ENCODE measurements at regions not wholly inside any gene's neighbourhood (a gene's known extent, or its start where the extent isn't known, plus 50 kb on each side); places are given as distances from the start of the nearest gene placed in this dataset.

DNA sequence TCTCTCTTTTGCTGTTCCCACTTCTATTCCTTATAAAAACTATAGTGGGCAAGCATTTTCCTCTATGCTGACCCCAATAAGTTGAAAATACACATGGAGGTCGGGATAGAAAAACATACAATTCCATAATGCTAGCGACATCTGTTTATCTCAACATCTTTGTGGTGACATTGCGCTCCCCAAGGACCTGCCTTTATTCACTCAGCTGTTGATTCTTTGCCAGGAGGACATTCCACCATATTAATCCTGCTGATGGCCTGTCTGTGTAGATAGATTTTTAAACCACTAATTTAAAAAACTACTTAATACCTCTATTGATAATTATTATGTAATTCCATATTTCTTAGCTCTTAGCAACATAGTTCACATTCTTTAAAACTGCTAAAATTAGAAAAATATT, 555.3 kb upstream of the MAP3K7 start:
- no peaks in the 10 kb centered on the region for H3K9me3 Mint-ChIP-seq
- ATAC-seq (no peak), DNase-seq (no peak)
- no peaks in the 10 kb centered on the region for H3K4me1 Mint-ChIP-seq
- H3K4me3 Mint-ChIP-seq: no peak overlapping the region
- H3K27me3 Mint-ChIP-seq: peaks cover 9% of the 10 kb centered on the region
- no peak overlapping the region for H3K27ac Mint-ChIP-seq

- Mint-ChIP-seq H3K9me3 (no peaks in the 10 kb centered on the region), H3K27me3 (peaks cover 9% of the 10 kb centered on the region), H3K4me3 (no peak overlapping the region), H3K4me1 (no peaks in the 10 kb centered on the region), H3K27ac (peak overlapping the region in 1 of 2 donors; percentile 3)
- no peak for ATAC-seq
- no peak for DNase-seq
Measured at GRCh38 chr6:91141346-91141745, 554.5 kb upstream of the MAP3K7 start.

GRCh38 chr6:91140449-91140848, 553.6 kb upstream of the MAP3K7 start:
- Mint-ChIP-seq H3K27ac (no peak overlapping the region), H3K4me3 (no peak overlapping the region), H3K9me3 (no peaks in the 10 kb centered on the region), H3K4me1 (no peaks in the 10 kb centered on the region), H3K27me3 (peaks cover 9% of the 10 kb centered on the region)
- ATAC-seq (no peak), DNase-seq (no peak)

GRCh38 chr6:91137286-91137685, 550.4 kb upstream of the MAP3K7 start:
- H3K4me1 Mint-ChIP-seq: no peaks in the 10 kb centered on the region
- peaks cover 9% of the 10 kb centered on the region for H3K27me3 Mint-ChIP-seq
- no peak overlapping the region for H3K4me3 Mint-ChIP-seq
- ATAC-seq: no peak
- no peak for DNase-seq
- H3K9me3 Mint-ChIP-seq: no peaks in the 10 kb centered on the region
- no peak overlapping the region for H3K27ac Mint-ChIP-seq

DNA sequence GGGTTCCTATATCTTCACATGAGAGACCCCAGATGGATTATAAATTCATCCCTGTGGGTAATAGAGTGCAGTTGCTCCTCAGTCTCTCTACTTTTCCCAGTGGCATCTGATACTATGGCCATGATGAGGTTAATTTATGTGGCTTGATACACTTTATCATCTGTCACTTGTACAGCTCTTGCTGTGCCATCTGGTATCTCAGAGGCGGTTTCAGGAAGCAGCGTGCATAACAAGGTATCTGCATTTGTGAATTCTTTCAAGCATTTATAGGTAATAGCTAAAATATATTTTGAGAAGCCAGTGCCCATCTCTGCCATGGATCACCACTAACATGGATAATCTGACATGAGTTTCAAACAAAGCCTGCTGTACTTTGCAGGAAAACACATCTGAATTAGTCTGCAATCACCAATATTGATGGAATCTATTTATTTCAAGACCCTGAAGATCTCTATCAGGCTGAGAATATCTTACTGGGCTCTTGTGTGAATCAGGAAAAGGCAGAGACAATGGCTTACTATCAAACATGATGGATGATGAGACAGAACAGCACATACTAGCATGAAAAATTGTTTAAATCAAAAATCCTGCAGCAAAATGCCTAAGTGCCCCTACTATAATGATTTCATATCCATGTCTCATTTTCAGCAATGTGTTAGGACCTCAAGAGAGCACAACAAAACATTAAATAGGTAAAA, 548.7 kb upstream of the MAP3K7 start:
- Mint-ChIP-seq H3K27me3 (peaks cover 8% of the 10 kb centered on the region), H3K27ac (no peak overlapping the region), H3K9me3 (no peaks in the 10 kb centered on the region), H3K4me1 (no peaks in the 10 kb centered on the region), H3K4me3 (no peak overlapping the region)
- DNase-seq: no peak
- no peak for ATAC-seq

DNA sequence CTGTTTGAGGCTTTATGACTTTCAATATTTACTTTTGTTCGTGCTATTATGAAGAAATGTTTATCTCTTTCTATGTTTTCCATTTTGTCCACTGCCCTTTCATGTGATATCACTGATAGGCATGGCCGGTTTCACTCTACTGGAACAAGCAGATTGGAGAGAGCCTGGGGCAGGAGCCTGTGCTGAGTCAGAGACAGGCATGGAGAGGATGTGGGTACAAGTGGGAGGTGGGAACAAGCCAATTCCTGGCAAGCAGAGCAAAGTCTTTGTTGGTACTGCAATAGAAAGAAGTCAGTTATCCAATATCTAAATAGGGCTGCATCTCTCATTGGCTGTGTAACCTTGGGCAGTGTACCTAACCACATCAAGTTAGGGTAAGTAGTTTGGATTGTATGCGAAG, 545.6 kb upstream of the MAP3K7 start:
- Mint-ChIP-seq H3K27me3 (no peaks in the 10 kb centered on the region), H3K4me3 (no peak overlapping the region), H3K4me1 (no peaks in the 10 kb centered on the region), H3K27ac (peak overlapping the region in 1 of 2 donors; percentile 10), H3K9me3 (no peaks in the 10 kb centered on the region)
- DNase-seq: no peak
- no peak for ATAC-seq

DNA sequence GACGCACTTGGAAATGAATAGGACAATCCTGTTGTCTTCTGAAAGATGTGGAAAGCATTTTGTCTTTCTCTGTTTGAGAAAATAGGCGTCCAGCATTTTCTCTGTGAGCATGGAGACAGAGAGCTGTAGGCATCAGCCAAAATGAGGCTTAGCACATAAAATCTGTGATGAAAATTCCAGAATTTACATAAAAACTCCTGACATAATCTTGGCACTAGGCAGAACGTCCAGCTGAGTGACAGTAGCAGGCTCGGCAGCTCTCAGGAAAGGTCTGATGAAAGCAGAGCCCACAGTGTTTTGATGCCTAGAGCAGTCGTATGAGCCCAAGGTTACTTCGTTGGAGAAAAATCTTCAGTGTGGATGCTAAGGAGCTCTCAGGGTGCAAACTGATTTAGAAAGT, 543.3 kb upstream of the MAP3K7 start:
- H3K27ac Mint-ChIP-seq: no peak overlapping the region
- H3K4me1 Mint-ChIP-seq: no peaks in the 10 kb centered on the region
- no peaks in the 10 kb centered on the region for H3K9me3 Mint-ChIP-seq
- DNase-seq: no peak
- no peak for ATAC-seq
- H3K4me3 Mint-ChIP-seq: no peak overlapping the region
- H3K27me3 Mint-ChIP-seq: no peaks in the 10 kb centered on the region

DNA sequence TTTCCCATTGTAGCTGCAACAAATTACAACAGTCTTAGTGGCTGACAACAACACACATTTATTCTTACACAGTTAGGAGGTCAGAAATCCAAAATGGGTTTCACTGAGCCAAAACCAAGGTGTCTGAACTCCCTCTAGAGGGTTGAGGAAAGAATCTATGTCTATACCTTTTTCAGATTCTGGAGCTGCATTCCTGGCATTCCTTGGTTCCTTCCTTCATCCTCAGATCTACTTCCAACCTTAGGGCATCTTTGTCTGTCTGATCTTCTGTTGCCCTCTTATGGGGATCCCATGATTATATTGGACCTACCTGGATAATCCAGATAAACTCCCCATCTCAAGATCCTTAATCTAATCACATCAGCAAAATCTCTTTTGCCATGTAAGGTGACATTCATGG, 540.9 kb upstream of the MAP3K7 start:
- Mint-ChIP-seq H3K4me1 (no peaks in the 10 kb centered on the region), H3K27me3 (no peaks in the 10 kb centered on the region), H3K4me3 (no peak overlapping the region), H3K27ac (no peak overlapping the region), H3K9me3 (no peaks in the 10 kb centered on the region)
- DNase-seq (no peak), ATAC-seq (no peak)

GRCh38 chr6:91126876-91127275, 540.0 kb upstream of the MAP3K7 start:
- Mint-ChIP-seq H3K27ac (no peak overlapping the region), H3K4me1 (no peaks in the 10 kb centered on the region), H3K9me3 (no peaks in the 10 kb centered on the region), H3K27me3 (no peaks in the 10 kb centered on the region), H3K4me3 (no peak overlapping the region)
- DNase-seq: no peak
- no peak for ATAC-seq

GRCh38 chr6:91117550-91117949, 530.7 kb upstream of the MAP3K7 start:
- Mint-ChIP-seq H3K4me3 (no peak overlapping the region), H3K27ac (no peak overlapping the region), H3K9me3 (no peaks in the 10 kb centered on the region), H3K27me3 (no peaks in the 10 kb centered on the region), H3K4me1 (no peaks in the 10 kb centered on the region)
- ATAC-seq: no peak
- DNase-seq: no peak

GRCh38 chr6:91114123-91114708, 527.3 kb upstream of the MAP3K7 start:
- Mint-ChIP-seq H3K27ac (no peak overlapping the region), H3K4me1 (no peaks in the 10 kb centered on the region), H3K4me3 (no peak overlapping the region), H3K27me3 (no peaks in the 10 kb centered on the region), H3K9me3 (no peaks in the 10 kb centered on the region)
- DNase-seq: no peak
- ATAC-seq: no peak

DNA sequence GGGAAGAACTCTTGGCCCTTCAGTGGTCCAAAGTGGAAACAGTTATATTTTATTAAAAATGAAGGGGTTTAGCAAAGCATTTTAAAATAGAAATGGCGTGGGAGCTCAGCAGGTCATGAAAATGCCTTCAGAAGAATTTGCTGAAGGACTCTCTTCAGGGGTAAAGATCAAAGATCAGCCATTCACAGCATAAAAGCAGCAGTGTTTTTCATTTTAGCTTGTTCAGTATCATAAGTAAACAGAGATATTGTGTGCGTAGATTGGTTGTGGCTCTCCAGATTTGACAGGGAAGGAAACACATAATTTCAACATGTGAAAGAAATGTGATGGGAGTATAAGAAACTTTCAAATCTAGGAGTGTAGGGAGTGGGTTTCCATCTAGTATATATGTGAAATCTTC, 519.2 kb upstream of the MAP3K7 start:
- no peaks in the 10 kb centered on the region for H3K4me1 Mint-ChIP-seq
- H3K9me3 Mint-ChIP-seq: no peaks in the 10 kb centered on the region
- DNase-seq (no peak), ATAC-seq (no peak)
- H3K27ac Mint-ChIP-seq: no peak overlapping the region
- no peak overlapping the region for H3K4me3 Mint-ChIP-seq
- no peaks in the 10 kb centered on the region for H3K27me3 Mint-ChIP-seq

DNA sequence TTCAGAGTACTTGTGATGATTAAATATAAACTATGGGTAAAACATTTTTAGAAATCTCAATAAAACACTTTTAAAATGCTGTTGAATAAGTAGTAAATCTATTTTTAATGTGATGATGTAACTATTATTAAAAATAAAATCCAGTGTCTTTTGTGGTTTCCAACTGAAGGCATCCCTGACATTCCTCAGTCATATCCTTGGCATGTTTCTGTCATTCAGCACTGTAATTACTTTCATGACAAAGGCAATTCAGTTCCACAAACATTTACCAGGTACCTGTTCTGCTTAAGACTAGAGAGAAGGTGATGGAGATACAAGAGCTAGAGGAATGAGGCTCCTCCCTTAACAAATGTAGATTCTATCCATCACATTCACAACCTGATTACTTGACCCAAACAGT, 518.7 kb upstream of the MAP3K7 start:
- H3K4me1 Mint-ChIP-seq: no peaks in the 10 kb centered on the region
- no peaks in the 10 kb centered on the region for H3K9me3 Mint-ChIP-seq
- DNase-seq: no peak
- ATAC-seq: no peak
- H3K4me3 Mint-ChIP-seq: no peak overlapping the region
- no peak overlapping the region for H3K27ac Mint-ChIP-seq
- no peaks in the 10 kb centered on the region for H3K27me3 Mint-ChIP-seq

- ATAC-seq (no peak), DNase-seq (no peak)
- Mint-ChIP-seq H3K27me3 (no peaks in the 10 kb centered on the region), H3K4me1 (no peaks in the 10 kb centered on the region), H3K4me3 (no peak overlapping the region), H3K27ac (no peak overlapping the region), H3K9me3 (peaks cover 0 to 5% of the 10 kb centered on the region in 2 donors)
Measured at GRCh38 chr6:91099479-91099878, 512.6 kb upstream of the MAP3K7 start.

GRCh38 chr6:91098006-91098405, 511.1 kb upstream of the MAP3K7 start:
- Mint-ChIP-seq H3K4me3 (no peak overlapping the region), H3K9me3 (peaks cover 0 to 5% of the 10 kb centered on the region in 2 donors), H3K4me1 (no peaks in the 10 kb centered on the region), H3K27me3 (no peaks in the 10 kb centered on the region), H3K27ac (no peak overlapping the region)
- ATAC-seq (no peak), DNase-seq (no peak)

- DNase-seq: no peak
- Mint-ChIP-seq H3K9me3 (peaks cover 0 to 5% of the 10 kb centered on the region in 2 donors), H3K27ac (no peak overlapping the region), H3K27me3 (no peaks in the 10 kb centered on the region), H3K4me3 (no peak overlapping the region), H3K4me1 (no peaks in the 10 kb centered on the region)
- ATAC-seq: no peak
Measured at GRCh38 chr6:91097364-91097763, 510.5 kb upstream of the MAP3K7 start.

All from stimulated activated naive CD8-positive, alpha-beta T cell treated with anti-CD3 and anti-CD28 coated beads, Interleukin-15, amount 100 ng/mL, for 72 hours (primary cell).